SK-N-MC (cell line): ENCODE measurements at regions not wholly inside any gene's neighbourhood (a gene's known extent, or its start where the extent isn't known, plus 50 kb on each side); places are given as distances from the start of the nearest gene placed in this dataset.

ENCODE experiments used
- EZH2 ChIP-seq: fragments of 200-600 bp; sonication (generic); IDR thresholded peaks from one replicate; pipeline ENCODE4 v1.6.1; 2017; ENCODE audit warnings: antibody characterized with exemption
- FOXP2 ChIP-seq: optimal IDR thresholded peaks from 2 replicates; pipeline ENCODE3; 2011; ENCODE audit warnings: mild to moderate bottlenecking, moderate library complexity; ENCODE audit not compliant: insufficient read depth; ENCODE audit errors: extremely low read length, control extremely low read depth
- POLR2AphosphoS5 ChIP-seq: IDR thresholded peaks from 2 replicates; pipeline ENCODE4 v1.6.1; 2012; ENCODE audit warnings: mild to moderate bottlenecking, low read depth, low read length, borderline replicate concordance

- TF ChIP-seq POLR2AphosphoS5 (no peak), EZH2 (no peak), FOXP2 (no peak)
These were observed 157.0 kb upstream of the DEPDC1 start for GRCh38 chr1:68653882-68654281.
